GM23338 (cell line): ENCODE measurements at regions not wholly inside any gene's neighbourhood (a gene's known extent, or its start where the extent isn't known, plus 50 kb on each side); places are given as distances from the start of the nearest gene placed in this dataset.

Experiments
- ATAC-seq: fragments of 200-7000 bp; cut with Tn5 transposase; 3 replicates; pipeline ENCODE4 v1.9.1; 2020
- DNase-seq: peaks from one replicate; pipeline ENCODE4 v3.0.0-alpha.2; 2015; ENCODE audit warnings: low spot score
- H2AFZ ChIP-seq: fragments of 200-600 bp; sonication (generic); 2 replicates; pipeline ENCODE4 v1.8.0; 2016; ENCODE audit warnings: antibody characterized with exemption, mild to moderate bottlenecking, moderate library complexity
- H3F3A ChIP-seq: fragments of 200-600 bp; sonication (generic); replicated peaks from 2 replicates; pipeline ENCODE4 v1.8.0; 2017; ENCODE audit warnings: antibody characterized with exemption, mixed run types, low read depth
- H3K27ac ChIP-seq: fragments of 200-600 bp; sonication (generic); 2 replicates; pipeline ENCODE4 v1.6.1; 2016; ENCODE audit warnings: low read depth
- H3K27me3 ChIP-seq: fragments of 200-600 bp; sonication (generic); 2 replicates; pipeline ENCODE4 v1.8.0; 2016; ENCODE audit warnings: mild to moderate bottlenecking, mixed run types, moderate library complexity; ENCODE audit not compliant: insufficient read depth
- H3K36me3 ChIP-seq: fragments of 200-600 bp; sonication (generic); 2 replicates; pipeline ENCODE4 v1.8.0; 2016; ENCODE audit warnings: mild to moderate bottlenecking; ENCODE audit not compliant: insufficient read depth
- H3K4me1 ChIP-seq: fragments of 200-600 bp; sonication (generic); 2 replicates; pipeline ENCODE4 v1.8.0; 2016; ENCODE audit warnings: mild to moderate bottlenecking, moderate library complexity; ENCODE audit not compliant: insufficient read depth
- H3K4me2 ChIP-seq: fragments of 200-600 bp; sonication (generic); 2 replicates; pipeline ENCODE4 v1.7.1; 2017; ENCODE audit warnings: mixed run types
- H3K4me3 ChIP-seq: fragments of 200-600 bp; sonication (generic); 2 replicates; pipeline ENCODE4 v1.6.1; 2016; ENCODE audit warnings: mixed run types
- H3K79me2 ChIP-seq: fragments of 200-600 bp; sonication (generic); replicated peaks from 2 replicates; pipeline ENCODE4 v1.8.0; 2017; ENCODE audit warnings: mild to moderate bottlenecking; ENCODE audit not compliant: insufficient read depth
- H3K9me2 ChIP-seq: fragments of 200-600 bp; sonication (generic); 2 replicates; pipeline ENCODE4 v1.8.0; 2017; ENCODE audit not compliant: insufficient read depth
- H4K20me1 ChIP-seq: fragments of 200-600 bp; sonication (generic); replicated peaks from 2 replicates; pipeline ENCODE4 v1.8.0; 2017; ENCODE audit warnings: mild to moderate bottlenecking; ENCODE audit not compliant: insufficient read depth
- H3K27ac Mint-ChIP-seq: 2 replicates; pipeline ENCODE4 v1.8.0; 2020; ENCODE audit warnings: inconsistent platforms, mild to moderate bottlenecking, moderate library complexity, mixed read lengths
- H3K27me3 Mint-ChIP-seq: 3 replicates; pipeline ENCODE4 v1.8.0; 2022; ENCODE audit warnings: low read depth, mild to moderate bottlenecking, moderate library complexity, mixed read lengths, inconsistent platforms; ENCODE audit not compliant: insufficient read depth, poor library complexity
- H3K36me3 Mint-ChIP-seq: 3 replicates; pipeline ENCODE4 v1.8.0; 2021; ENCODE audit warnings: low read depth, mild to moderate bottlenecking, inconsistent platforms, moderate library complexity, mixed read lengths
- H3K4me1 Mint-ChIP-seq: 3 replicates; pipeline ENCODE4 v1.8.0; 2020; ENCODE audit warnings: mild to moderate bottlenecking, inconsistent platforms, mixed read lengths
- H3K4me3 Mint-ChIP-seq: 3 replicates; pipeline ENCODE4 v1.8.0; 2021; ENCODE audit warnings: moderate library complexity, mild to moderate bottlenecking, inconsistent platforms, mixed read lengths
- H3K9me3 Mint-ChIP-seq: 3 replicates; pipeline ENCODE4 v1.8.0; 2020; ENCODE audit warnings: moderate library complexity, mild to moderate bottlenecking, inconsistent platforms, mixed read lengths
- CREB1 ChIP-seq: fragments of 250-450 bp; sonication (Bioruptor Pico); IDR thresholded peaks from 2 replicates; pipeline ENCODE4 v1.5.0; 2020; ENCODE audit warnings: low read depth, mild to moderate bottlenecking, moderate library complexity
- CTCF ChIP-seq, 2 experiments: fragments of 200-600 bp in 1 of 2; sonication (generic) in 1 of 2; conservative IDR thresholded peaks; 2 replicates each; pipeline versions ENCODE4 v1.5.1 to v1.6.1; 2016 to 2017; ENCODE audit warnings: antibody characterized with exemption in 2 of 2, low read depth in 2 of 2, mild to moderate bottlenecking in 2 of 2, moderate library complexity in 1 of 2
- ETS1 ChIP-seq: IDR thresholded peaks from 2 replicates; pipeline ENCODE4 v1.6.1; 2016; ENCODE audit warnings: antibody characterized with exemption
- EZH2phosphoT487 ChIP-seq: fragments of 200-600 bp; sonication (generic); IDR thresholded peaks from one replicate; pipeline ENCODE4 v1.8.1; 2018; ENCODE audit warnings: antibody characterized with exemption; ENCODE audit not compliant: unreplicated experiment
- JUNB ChIP-seq: IDR thresholded peaks from one replicate; pipeline ENCODE4 v1.6.1; 2016; ENCODE audit warnings: antibody characterized with exemption; ENCODE audit not compliant: unreplicated experiment
- NANOG ChIP-seq: IDR thresholded peaks from 2 replicates; pipeline ENCODE4 v1.6.1; 2016; ENCODE audit warnings: antibody characterized with exemption, borderline replicate concordance
- REST ChIP-seq: IDR thresholded peaks from one replicate; pipeline ENCODE4 v1.6.1; 2018; ENCODE audit warnings: antibody characterized with exemption; ENCODE audit not compliant: unreplicated experiment
- STAT1 ChIP-seq: IDR thresholded peaks from one replicate; pipeline ENCODE4 v1.6.1; 2016; ENCODE audit warnings: antibody characterized with exemption; ENCODE audit not compliant: unreplicated experiment
- ZNF331 ChIP-seq: fragments of 250-450 bp; sonication (Bioruptor Pico); IDR thresholded peaks from 2 replicates; pipeline ENCODE4 v1.5.0; 2020; ENCODE audit warnings: low read depth, mild to moderate bottlenecking, moderate library complexity

GRCh38 chr2:16412321-16413030, 253.2 kb downstream of the CYRIA start (continued):
- TF ChIP-seq NANOG = no peak
- TF ChIP-seq STAT1 = no peak
- TF ChIP-seq REST = no peak

- Histone ChIP-seq H3F3A (no peaks in the 10 kb centered on the region), H4K20me1 (no peaks in the 10 kb centered on the region), H3K4me3 (no peak overlapping the region), H3K4me1 (peaks cover 4% of the 10 kb centered on the region), H2AFZ (no peak overlapping the region), H3K36me3 (no peaks in the 10 kb centered on the region), H3K79me2 (no peaks in the 10 kb centered on the region), H3K9me2 (no peaks in the 10 kb centered on the region), H3K27ac (no peak overlapping the region), H3K4me2 (no peak overlapping the region), H3K27me3 (no peaks in the 10 kb centered on the region)
- H3K4me1 Mint-ChIP-seq = no peaks in the 10 kb centered on the region
- no peak overlapping the region for H3K4me3 Mint-ChIP-seq
- no peaks in the 10 kb centered on the region for H3K36me3 Mint-ChIP-seq
- peaks cover 9% of the 10 kb centered on the region for H3K9me3 Mint-ChIP-seq
- no peak for DNase-seq
- ATAC-seq = no peak
- H3K27ac Mint-ChIP-seq = no peak overlapping the region
- H3K27me3 Mint-ChIP-seq = peaks cover 3% of the 10 kb centered on the region
- no peak for TF ChIP-seq JUNB
- TF ChIP-seq CREB1 (CRISPR knock-in tag) = no peak
- no peak for TF ChIP-seq ETS1
- TF ChIP-seq ZNF331 (CRISPR knock-in tag) = no peak
- TF ChIP-seq EZH2phosphoT487 = no peak
- no peak for TF ChIP-seq CTCF (conservative IDR thresholded peaks at IDR 0.05; ENCODE audit: low read depth in 2 of 2)
- TF ChIP-seq STAT1 = no peak
- TF ChIP-seq REST = no peak
These were observed 253.8 kb downstream of the CYRIA start for GRCh38 chr2:16411788-16412187.
